NCI-H2107 (cell line): ENCODE measurements at regions not wholly inside any gene's neighbourhood (a gene's known extent, or its start where the extent isn't known, plus 50 kb on each side); places are given as distances from the start of the nearest gene placed in this dataset.

Experiments used
- DNase-seq: peaks from one replicate; lab custom pipeline; 2025; lab: John Stamatoyannopoulos, UW

DNA sequence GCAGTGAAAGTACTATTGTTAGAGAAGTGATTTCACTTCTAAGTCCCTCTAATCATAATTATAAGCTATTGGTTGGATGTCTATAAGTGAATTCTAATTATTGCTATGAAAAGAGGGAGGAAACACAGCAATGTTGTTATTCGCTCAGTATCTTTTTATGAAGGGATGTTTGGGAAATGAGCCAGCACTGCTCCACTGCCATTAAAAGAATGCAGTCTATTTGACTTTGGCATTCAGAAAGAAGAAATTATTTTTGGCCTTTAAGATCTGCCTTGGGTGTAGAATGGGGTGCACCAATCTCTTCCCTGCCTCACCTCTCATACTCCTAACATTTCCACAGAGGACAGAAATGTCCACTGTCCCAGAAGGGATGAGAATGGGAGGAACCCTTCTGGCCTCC lies 332.0 kb downstream of the SPATA31D1 start:
- DNase-seq: no peak

- no peak for DNase-seq
These were observed 337.3 kb downstream of the SPATA31D1 start for GRCh38 chr9:82325907-82326306.

DNA sequence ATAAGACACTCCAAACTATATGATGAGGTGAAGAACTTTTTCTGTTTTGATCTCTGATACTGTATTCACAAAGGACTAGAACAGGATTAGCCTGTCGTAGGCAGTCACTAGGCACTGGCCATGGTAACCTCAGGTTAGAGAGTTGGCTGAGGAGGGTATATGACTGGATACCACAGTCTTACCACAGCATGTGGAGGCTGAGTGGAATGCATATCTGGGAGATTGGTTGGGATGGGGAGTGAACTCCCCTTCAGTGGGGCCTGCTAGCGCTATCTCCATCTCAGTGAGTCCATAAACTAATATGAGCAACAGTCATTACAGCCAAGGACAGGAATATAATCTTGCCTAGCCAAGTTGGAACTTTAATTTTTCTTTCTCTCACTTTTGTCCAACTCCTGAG lies 339.1 kb downstream of the SPATA31D1 start:
- no peak for DNase-seq

DNA sequence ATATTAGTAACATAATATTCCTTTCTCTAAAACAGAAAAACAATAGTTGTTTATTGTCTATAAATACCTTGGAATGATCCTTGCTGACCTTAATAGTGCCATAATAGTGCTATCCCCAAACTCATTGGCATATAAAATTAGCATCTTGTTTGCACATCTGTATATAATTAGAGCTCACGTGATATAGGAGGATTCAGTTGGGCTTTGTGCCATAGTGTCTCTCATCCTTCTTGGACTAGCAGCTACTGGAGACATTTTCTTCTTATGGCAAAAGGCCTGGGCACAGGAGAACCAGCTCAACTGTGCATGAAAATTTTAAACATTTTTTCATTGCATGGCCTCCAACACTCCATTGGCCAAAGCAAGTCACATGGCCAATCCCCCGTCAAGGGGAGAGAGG lies 342.5 kb downstream of the SPATA31D1 start:
- no peak for DNase-seq

GRCh38 chr9:82332018-82332773 lies 343.6 kb downstream of the SPATA31D1 start:
- no peak for DNase-seq

- DNase-seq: no peak
These were observed 344.2 kb downstream of the SPATA31D1 start for GRCh38 chr9:82332774-82333152.

GRCh38 chr9:82333671-82334070 lies 345.1 kb downstream of the SPATA31D1 start:
- DNase-seq: no peak

DNA sequence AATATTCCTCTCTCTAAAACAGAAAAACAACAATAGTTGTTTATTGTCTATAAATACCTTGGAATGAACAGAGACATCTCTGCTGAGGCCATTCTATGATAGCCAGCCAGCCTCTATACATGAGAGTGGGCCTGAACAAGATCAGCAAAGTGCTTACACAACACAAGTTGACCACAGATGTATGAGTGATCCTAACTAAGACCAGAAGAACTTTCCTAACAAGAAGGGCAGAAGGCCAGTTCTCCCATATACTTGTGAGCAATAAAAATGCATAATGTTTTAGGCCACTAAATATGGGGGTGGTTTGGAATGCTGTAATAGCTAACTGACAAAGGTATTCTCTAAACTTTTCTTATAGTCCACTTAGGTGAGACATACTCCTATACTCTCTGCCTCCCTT lies 345.7 kb downstream of the SPATA31D1 start:
- no peak for DNase-seq

GRCh38 chr9:82337351-82337750 lies 348.8 kb downstream of the SPATA31D1 start:
- no peak for DNase-seq

- no peak for DNase-seq
These were observed 353.5 kb downstream of the SPATA31D1 start for GRCh38 chr9:82342046-82342445.

- DNase-seq: no peak
These were observed 357.5 kb downstream of the SPATA31D1 start for GRCh38 chr9:82346040-82346439.

DNA sequence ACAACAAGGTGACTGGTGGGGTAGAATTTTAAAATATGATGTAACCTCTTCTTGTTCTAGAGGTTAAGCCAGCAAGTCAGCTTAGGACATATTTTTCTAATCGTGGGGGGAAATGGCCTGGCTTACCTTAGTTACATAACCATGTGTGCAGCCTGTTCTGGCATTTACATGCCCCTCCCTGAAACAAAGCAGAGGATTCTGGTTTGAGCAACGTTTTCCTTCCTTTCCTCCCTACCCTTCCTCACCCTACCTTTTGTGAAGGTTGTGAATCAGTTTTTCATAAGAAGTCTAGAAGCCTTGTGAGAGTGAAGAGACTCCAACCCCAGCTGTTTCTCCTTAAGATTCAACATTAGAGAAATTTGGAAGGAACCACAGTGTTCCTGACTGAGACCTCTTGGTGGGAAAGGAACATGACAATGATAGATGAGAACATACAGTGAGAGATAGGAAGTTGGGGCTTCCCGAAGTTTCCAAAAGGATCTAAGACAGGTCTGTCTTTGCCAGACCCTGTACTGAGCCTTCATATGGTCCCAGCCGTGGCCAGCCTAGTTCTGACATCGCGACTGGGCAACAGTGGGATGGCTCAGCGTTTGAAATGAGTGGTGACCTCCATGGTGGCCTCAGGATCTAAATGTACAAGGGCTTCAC lies 365.2 kb downstream of the SPATA31D1 start:
- no peak for DNase-seq

DNA sequence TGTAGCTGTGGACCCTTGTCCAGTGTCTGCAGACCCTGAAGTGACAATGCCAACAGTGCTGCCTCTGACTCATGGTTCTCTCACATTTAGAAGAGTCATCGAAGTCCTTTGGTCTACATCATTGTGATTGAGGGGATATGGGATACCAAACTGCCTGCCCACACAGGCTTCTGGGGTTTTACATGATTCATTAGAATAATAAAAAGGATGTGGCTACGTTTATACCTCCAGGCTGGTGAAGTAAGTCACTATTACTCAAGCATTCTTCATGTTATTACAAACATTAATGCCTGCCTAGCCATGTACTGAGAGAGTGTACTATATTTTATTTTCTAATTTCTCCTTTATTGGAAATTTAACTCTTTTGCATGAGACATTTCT lies 365.7 kb downstream of the SPATA31D1 start:
- DNase-seq: no peak

GRCh38 chr9:82356131-82356530 lies 367.6 kb downstream of the SPATA31D1 start:
- DNase-seq: no peak

DNA sequence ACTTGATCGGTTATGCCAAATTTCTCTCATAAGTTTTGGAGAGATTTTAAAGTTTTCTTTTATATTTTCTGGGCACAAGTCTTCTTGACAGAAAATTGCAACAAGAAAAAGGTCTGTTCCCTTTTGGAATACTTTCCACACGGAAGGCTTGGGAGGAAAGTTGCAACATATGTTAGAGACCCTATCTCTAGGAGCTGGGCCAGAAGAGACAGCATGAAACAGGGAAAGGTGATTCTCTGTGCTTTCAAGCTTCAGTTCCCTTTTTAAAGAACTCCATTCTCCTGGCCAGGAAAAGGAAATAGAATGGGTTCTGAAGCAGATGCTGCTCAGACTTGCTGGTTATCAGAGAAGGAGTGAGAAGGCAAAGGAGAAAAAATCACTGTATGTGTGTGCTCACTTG lies 368.3 kb downstream of the SPATA31D1 start:
- DNase-seq: no peak

- DNase-seq: no peak
These were observed 374.6 kb downstream of the SPATA31D1 start for GRCh38 chr9:82363198-82363597.

- DNase-seq: no peak
These were observed 375.1 kb downstream of the SPATA31D1 start for GRCh38 chr9:82363682-82364081.

DNA sequence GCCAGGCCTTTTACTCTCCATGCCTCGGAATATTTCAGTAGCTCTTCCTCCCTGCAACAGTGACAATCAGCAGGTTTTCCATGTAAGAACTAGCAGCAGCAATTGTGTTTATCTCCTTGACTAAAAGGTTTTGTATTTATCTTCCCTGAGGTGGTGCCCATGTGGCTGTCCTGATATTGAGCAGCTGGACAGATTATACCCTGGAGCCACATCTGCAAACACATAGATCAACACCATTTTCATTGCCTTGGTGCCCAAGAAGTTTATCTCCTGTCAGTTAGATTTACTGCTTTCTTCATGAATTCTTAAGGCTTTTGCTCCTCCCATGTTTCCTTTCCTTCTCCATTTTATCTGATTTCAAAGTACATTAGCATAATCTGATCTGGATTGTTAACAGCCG lies 378.4 kb downstream of the SPATA31D1 start:
- no peak for DNase-seq

GRCh38 chr9:82367929-82368328 lies 379.4 kb downstream of the SPATA31D1 start:
- DNase-seq: no peak

DNA sequence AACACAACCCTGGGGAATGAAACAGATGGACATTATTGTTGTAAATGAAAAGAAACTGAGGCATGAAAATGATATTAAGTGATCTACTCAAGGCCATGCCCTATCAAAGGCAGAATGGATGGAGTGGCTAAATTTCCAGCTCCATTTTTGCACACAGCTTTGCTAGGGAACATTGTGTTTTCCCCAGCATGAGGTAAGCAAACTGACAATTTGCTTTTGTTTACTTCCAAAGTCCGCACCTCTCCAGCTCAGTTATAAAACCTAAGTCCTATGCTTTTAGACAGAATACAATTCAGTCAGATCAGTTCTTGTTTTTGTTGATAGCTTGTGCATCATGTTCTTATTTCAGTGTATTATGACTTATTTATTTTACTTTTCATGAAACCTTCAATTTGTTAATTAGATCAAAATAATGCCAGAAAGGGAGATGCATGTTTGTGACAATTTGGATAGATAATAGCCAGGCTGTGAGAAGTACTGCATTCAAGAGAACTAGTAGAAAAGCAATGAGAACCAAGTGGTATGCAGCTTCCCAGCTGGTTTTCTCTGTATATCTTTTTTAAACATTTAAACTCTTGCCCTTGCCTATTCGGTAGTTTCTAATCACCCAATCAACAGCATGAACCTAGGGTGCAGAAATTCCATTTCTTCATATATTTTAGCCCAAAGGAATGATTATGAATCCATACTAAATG lies 380.8 kb downstream of the SPATA31D1 start:
- DNase-seq: no peak

GRCh38 chr9:82375041-82375440 lies 386.5 kb downstream of the SPATA31D1 start:
- no peak for DNase-seq

DNA sequence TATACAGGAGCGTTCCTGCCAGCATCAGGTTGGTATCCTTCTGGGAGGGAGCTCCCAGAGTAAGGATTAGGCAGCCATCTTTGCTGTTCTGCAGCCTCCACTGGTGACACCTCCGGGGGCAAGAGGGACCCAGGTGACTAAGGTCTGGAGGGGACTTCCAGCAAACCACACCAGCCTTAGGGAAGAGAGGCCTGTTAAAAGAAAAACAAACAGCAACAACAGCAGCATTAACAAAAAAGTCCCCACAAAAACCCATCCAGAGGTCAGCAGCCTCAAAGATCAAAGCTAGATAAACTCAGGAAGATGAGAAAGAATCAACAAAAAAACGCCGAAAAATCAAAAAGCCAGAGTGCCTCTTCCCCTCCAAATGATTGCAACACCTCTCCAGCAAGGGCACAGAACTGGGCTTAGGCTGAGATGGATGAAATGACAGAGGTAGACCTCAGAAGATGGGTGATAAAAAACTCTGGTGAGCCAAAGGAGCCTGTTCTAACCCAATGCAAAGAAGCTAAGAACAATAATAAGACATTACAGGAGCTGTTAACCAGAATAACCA lies 388.2 kb downstream of the SPATA31D1 start:
- DNase-seq: no peak
